GM12865 (cell line): ENCODE measurements at regions not wholly inside any gene's neighbourhood (a gene's known extent, or its start where the extent isn't known, plus 50 kb on each side); places are given as distances from the start of the nearest gene placed in this dataset.

Experiments
- DNase-seq: peaks from one replicate; pipeline ENCODE4 v3.0.0; 2010; ENCODE audit warnings: low read depth
- H3K4me3 ChIP-seq: 2 replicates; pipeline ENCODE4 v1.5.1; 2011; ENCODE audit warnings: mild to moderate bottlenecking, low read depth, low read length, control low read depth
- CTCF ChIP-seq: IDR thresholded peaks from 2 replicates; pipeline ENCODE4 v1.5.1; 2011; ENCODE audit warnings: low read length, control low read depth, low read depth, inconsistent platforms; ENCODE audit not compliant: insufficient read depth; ENCODE audit errors: missing control alignments

- no peak for TF ChIP-seq CTCF
- no peak for DNase-seq
- no peak overlapping the region for H3K4me3 ChIP-seq
Observed at GRCh38 chr2:18495058-18495457, 65.4 kb downstream of the RDH14 start.

- DNase-seq: no peak
- H3K4me3 ChIP-seq: no peak overlapping the region
- no peak for TF ChIP-seq CTCF
Observed at GRCh38 chr2:18492721-18493120, 67.7 kb downstream of the RDH14 start.

GRCh38 chr2:18491577-18491976 is 68.9 kb downstream of the RDH14 start:
- TF ChIP-seq CTCF: no peak
- H3K4me3 ChIP-seq: no peak overlapping the region
- DNase-seq: no peak

GRCh38 chr2:18490901-18491300 is 69.6 kb downstream of the RDH14 start:
- no peak for DNase-seq
- H3K4me3 ChIP-seq: no peak overlapping the region
- TF ChIP-seq CTCF: no peak

- no peak overlapping the region for H3K4me3 ChIP-seq
- TF ChIP-seq CTCF: no peak
- DNase-seq: no peak
Observed at GRCh38 chr2:18487106-18487913, 73.1 kb downstream of the RDH14 start.

- H3K4me3 ChIP-seq: no peak overlapping the region
- no peak for DNase-seq
- no peak for TF ChIP-seq CTCF
Observed at GRCh38 chr2:18484625-18485024, 75.8 kb downstream of the RDH14 start.

- no peak overlapping the region for H3K4me3 ChIP-seq
- no peak for TF ChIP-seq CTCF
- no peak for DNase-seq
Observed at GRCh38 chr2:18483896-18484295, 76.6 kb downstream of the RDH14 start.
